Non-pigmented ciliary epithelial cell (primary cell): ENCODE measurements at regions not wholly inside any gene's neighbourhood (a gene's known extent, or its start where the extent isn't known, plus 50 kb on each side); places are given as distances from the start of the nearest gene placed in this dataset.
"Not testable (repeated sequence)": the region's sequence is repeated elsewhere in the genome, so short reads cannot be mapped to it uniquely, and the experiment has no call there.

Experiments used
- DNase-seq: peaks from one replicate; pipeline ENCODE4 v3.0.0-alpha.2; 2010; ENCODE audit warnings: low read depth

- no peak for DNase-seq
Measured at GRCh38 chr18:59848002-59848401, 51.8 kb upstream of the PMAIP1 start.

GRCh38 chr18:59847491-59847846 lies 52.3 kb upstream of the PMAIP1 start:
- not testable (repeated sequence) for DNase-seq

- no peak for DNase-seq
Measured at GRCh38 chr18:59846814-59847490, 52.8 kb upstream of the PMAIP1 start.

- no peak for DNase-seq
Measured at GRCh38 chr18:59842947-59843346, 56.8 kb upstream of the PMAIP1 start.

- DNase-seq = no peak
Measured at GRCh38 chr18:59839931-59840685, 59.7 kb upstream of the PMAIP1 start.

GRCh38 chr18:59839246-59839645 lies 60.5 kb upstream of the PMAIP1 start:
- no peak for DNase-seq

- peak; percentile 15 for DNase-seq
Measured at GRCh38 chr18:59837586-59837985, 62.2 kb upstream of the PMAIP1 start.

GRCh38 chr18:59835605-59836379 lies 64.0 kb upstream of the PMAIP1 start:
- DNase-seq = peak; percentile 14

GRCh38 chr18:59834267-59834666 lies 65.5 kb upstream of the PMAIP1 start:
- no peak for DNase-seq

GRCh38 chr18:59833785-59834184 lies 66.0 kb upstream of the PMAIP1 start:
- no peak for DNase-seq

GRCh38 chr18:59823596-59824195 lies 76.1 kb upstream of the PMAIP1 start:
- DNase-seq = peak; percentile 52

- no peak for DNase-seq
Measured at GRCh38 chr18:59822612-59823550, 76.9 kb upstream of the PMAIP1 start.

- DNase-seq = no peak
Measured at GRCh38 chr18:59821983-59822382, 77.8 kb upstream of the PMAIP1 start.

- no peak for DNase-seq
Measured at GRCh38 chr18:59820663-59821062, 79.1 kb upstream of the PMAIP1 start.

GRCh38 chr18:59818769-59819168 lies 81.0 kb upstream of the PMAIP1 start:
- no peak for DNase-seq

- DNase-seq = peak; percentile 76
Measured at GRCh38 chr18:59814891-59815290, 84.9 kb upstream of the PMAIP1 start.

GRCh38 chr18:59813942-59814341 lies 85.9 kb upstream of the PMAIP1 start:
- no peak for DNase-seq

- no peak for DNase-seq
Measured at GRCh38 chr18:59810735-59811520, 88.9 kb upstream of the PMAIP1 start.

- no peak for DNase-seq
Measured at GRCh38 chr18:59810183-59810582, 89.6 kb upstream of the PMAIP1 start.

GRCh38 chr18:59802031-59802430 lies 97.8 kb upstream of the PMAIP1 start:
- DNase-seq = no peak

GRCh38 chr18:59801576-59801975 lies 98.2 kb upstream of the PMAIP1 start:
- DNase-seq = no peak
